HG03469 (cell line): ENCODE measurements at regions not wholly inside any gene's neighbourhood (a gene's known extent, or its start where the extent isn't known, plus 50 kb on each side); places are given as distances from the start of the nearest gene placed in this dataset.

ENCODE experiments used
- ATAC-seq: cut with Tn5 transposase; IDR thresholded peaks from one replicate; pipeline ENCODE4 v1.9.1; 2021; ENCODE audit warnings: mild to moderate bottlenecking, moderate library complexity, moderate number of reproducible peaks; ENCODE audit not compliant: unreplicated experiment

- ATAC-seq = no peak
Observed at GRCh38 chr1:59017501-59018231, 233.8 kb upstream of the JUN start.

GRCh38 chr1:59018446-59018845 is 234.6 kb upstream of the JUN start:
- ATAC-seq = no peak

DNA sequence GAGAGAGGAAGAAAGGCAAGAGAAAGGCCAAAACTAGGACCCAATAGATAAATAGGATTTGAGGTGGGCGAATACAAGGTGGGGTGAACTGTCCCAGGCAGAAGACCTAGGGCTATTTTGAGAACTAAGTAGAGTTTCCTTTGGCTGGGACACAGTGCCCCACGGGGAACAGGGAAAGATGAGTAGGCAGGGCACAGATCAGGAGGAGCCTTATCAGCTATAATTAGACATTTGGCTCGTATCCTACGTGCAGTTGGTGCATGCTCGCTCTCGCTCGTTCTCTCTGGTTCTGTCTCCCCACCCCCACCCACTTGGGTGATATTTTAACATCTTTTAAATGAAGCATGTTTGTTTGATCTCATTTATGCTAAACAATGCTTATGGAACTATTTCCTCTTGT is 235.0 kb upstream of the JUN start:
- ATAC-seq = no peak

DNA sequence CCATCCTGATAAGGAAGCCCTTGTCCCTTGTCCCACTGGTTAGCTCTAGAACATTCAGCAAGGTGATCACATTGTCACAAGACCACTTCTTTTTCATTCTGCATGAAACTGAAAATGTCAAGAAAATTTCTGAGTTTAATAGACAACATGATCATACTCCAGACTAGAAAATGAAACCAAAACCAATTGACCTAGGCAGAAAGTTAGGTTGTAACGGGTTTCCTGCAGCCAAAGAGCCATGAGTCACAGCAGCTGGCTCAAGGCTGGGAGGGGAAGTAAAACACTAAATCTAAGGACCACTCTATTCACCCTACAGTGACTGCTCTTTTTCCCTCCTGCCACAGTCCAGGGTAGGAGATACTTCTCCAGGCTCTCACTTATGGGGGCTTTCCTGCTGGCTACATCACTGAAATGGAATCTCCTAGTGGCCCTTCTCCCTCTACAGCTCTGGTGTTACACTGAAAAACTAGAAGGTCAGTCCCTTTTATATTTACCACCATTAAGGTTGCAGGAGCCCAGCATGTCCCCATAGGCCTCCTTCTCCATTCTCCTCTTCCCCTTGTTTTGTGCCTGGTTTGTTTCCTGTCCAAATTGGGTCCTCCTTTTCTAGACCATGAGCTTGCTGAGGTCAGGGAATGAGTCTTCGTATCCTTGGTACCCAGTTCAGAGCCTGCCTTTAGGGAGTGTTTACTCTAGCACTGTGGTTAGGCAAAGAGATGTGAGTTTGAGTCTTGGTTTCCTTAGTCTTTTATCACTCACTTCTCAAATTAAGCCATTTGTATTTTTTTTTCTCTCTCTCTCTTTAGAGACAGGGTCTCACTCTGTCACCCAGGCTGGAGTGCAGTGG is 236.5 kb upstream of the JUN start:
- ATAC-seq = peak; percentile 94

GRCh38 chr1:59022199-59022598 is 238.4 kb upstream of the JUN start:
- ATAC-seq = no peak

GRCh38 chr1:59022799-59023198 is 239.0 kb upstream of the JUN start:
- no peak for ATAC-seq

- no peak for ATAC-seq
Observed at GRCh38 chr1:59025201-59025600, 241.4 kb upstream of the JUN start.

DNA sequence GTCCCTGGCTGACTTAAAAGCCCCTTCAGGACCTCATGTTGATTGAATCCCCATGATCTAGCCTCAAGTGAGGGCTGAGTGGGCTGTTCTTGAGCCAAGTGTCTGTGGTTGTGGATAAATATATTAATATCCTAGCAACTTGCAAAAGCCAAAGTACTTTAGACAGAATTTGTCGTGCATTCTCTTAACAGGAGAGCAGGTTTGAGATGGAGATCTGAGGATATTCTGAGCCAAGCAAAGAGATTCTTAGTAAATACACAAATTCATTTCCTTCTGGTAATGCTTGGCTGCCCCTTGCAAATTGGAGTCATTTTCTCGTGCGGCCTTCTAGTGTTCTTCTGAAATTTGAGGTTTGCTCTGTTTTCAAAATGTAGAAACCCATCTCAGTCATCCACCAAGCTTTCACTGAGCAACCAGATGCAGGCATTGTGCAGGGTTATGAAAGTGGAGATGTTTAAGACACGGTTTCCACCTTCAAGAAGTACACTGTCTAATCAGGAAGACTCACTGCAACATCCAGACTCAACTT is 242.1 kb upstream of the JUN start:
- ATAC-seq = peak; percentile 81

DNA sequence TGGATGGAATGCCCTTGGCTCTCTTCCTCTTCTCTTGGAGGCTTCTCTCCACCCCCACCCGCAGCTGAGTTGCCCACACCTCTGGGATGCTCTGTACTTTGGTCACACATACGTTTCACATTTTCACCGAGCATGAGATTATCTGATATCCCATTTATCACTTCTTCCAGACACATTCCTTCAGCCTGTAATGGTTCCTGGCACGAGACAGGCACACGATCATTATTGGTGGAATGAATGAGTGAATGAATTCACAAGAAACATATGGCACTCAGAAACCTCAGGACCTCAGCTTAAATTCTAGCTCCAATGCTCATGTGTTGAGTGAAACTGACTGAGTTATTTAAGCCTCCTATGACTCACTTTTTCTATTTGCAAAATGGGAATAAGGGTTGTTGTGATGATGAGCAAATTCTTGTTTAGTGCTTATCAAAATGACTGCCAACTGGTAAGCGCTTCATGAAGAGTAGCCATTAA is 242.7 kb upstream of the JUN start:
- ATAC-seq = no peak

GRCh38 chr1:59027177-59027576 is 243.3 kb upstream of the JUN start:
- ATAC-seq = no peak

DNA sequence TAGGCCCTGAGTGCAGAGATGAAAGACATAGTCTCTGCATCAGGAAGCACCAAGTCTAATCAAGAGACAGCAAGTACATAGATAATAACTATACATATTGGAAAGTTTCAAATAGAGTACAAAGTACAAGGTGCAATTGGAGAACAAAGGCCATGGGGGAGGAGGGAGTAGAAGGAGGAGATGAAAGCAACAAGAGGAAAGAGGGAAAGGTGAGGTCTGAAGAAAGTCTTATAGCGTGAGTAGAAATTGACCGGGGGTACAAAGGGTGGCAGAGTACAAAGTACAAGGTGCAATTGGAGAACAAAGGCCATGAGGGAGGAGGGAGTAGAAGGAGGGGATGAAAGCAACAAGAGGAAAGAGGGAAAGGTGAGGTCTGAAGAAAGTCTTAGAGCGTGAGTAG is 244.2 kb upstream of the JUN start:
- no peak for ATAC-seq

- no peak for ATAC-seq
Observed at GRCh38 chr1:59029411-59030167, 245.7 kb upstream of the JUN start.

- ATAC-seq = no peak
Observed at GRCh38 chr1:59032228-59032627, 248.4 kb upstream of the JUN start.

DNA sequence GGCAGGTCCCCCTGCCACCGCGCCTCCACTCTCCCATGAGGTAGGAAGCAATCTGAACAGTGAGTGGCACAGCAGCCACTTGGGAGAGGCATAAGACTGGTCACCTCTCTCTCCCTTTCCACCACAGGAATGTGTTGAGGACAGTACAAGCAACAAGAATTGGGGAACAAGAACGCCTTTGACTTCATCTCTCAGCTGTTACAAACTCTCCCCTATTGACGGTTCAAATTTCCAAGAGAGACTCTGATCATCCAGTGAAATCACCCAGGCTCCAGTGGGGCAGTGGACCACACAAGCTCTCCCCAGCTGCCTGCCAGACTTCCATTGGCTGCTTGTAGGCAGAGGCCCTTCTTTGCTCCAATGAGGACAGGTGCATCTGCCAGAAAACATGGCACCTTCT is 249.9 kb upstream of the JUN start:
- ATAC-seq = no peak

DNA sequence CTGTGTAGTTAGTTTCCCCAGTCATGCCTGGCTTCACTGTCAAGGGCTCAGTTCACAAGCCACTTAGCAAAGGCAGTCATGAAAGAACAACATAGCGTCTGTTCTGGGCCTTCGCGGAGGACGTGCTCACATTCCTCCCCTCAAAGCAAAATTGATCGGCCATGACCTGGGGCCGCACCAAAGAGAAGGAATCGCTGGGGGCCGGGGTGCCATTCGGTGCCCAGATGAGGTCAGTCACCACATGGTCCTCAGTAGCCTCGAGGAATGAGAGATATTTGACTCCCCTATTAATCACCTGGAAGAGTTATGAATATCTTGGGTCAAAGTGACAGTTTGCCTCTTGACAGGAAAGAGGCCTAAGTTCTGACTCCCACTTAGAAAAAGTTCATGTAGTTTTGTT is 251.1 kb upstream of the JUN start:
- ATAC-seq = no peak

GRCh38 chr1:59039551-59039950 is 255.7 kb upstream of the JUN start:
- ATAC-seq = no peak

DNA sequence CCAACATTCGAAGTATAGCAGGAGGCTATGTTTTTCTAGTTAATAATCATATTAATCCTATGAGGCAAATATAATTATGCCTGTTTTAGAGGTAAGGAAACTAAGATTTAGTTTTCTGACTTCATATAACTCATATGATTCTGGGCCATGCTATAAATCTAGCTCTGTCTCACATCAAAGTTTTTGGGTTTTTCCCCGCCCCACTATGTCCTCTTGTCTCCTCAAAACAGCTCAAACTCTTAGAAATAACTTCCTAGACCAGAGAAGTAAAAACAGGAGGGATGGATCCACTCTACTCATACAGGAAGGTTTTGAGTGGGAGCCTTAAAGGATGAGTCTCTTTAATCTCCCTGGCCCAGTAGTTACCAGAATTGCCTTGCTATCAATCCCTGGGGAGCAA is 256.4 kb upstream of the FGGY start:
- ATAC-seq = no peak

GRCh38 chr1:59041646-59042277 is 255.1 kb upstream of the FGGY start:
- ATAC-seq = no peak

- no peak for ATAC-seq
Observed at GRCh38 chr1:59043796-59044195, 253.1 kb upstream of the FGGY start.

DNA sequence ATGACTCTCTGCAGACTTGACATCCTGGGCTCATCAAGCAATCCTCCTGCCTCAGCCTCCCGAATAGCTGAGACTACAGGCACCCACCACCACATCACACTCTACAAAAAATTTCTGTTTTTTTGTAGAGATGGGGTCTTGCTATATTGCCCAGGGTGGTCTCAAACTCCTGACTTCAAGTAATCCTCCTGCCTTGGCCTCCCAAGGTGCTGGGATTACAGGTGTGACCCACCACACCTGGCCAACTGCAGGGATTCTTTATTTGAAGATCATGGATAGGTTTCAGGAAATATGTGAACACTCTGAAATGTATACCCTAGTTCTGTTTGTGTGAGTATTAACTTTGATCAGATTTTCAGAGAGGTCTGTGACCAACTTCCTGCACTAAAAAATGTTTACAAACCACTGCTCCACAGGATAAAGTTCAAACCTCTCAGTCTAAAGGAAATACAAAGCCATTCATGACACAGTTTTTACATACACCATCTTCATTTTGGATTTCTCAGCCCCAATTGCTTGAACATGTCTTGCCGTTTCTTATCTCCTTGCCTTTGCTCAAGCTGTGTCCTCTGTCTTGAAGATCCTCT is 252.3 kb upstream of the FGGY start:
- no peak for ATAC-seq
